ENCODE measurements at regions not wholly inside any gene's neighbourhood (a gene's known extent, or its start where the extent isn't known, plus 50 kb on each side); places are given as distances from the start of the nearest gene placed in this dataset.

DNA sequence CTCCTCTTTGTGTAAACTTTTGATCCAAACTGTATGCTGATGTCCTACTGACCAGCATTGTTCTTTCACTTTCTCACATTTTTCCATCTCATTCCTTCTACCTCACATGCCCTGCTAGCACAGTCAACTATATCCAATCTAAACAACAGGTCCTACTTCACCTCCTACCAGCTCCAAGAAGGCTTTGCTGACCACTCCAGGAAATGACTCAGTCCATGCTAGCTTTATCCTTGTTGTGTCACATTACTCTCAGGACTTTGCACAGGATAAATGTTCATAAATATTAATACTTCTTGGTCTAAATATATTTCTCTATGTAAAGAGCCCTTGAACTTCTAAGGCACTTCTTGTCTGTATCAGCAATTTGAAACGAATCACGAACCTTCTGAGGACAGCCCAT is 64.9 kb upstream of the PCED1B start:
- H3K36me3 ChIP-seq (ENCODE audit: control insufficient read depth, insufficient read depth, low read length): no peaks in the 10 kb centered on the region
- no peak overlapping the region for H3K4me3 ChIP-seq (replicated peaks; ENCODE audit: low read depth, low read length)
- H3K27me3 ChIP-seq (replicated peaks; ENCODE audit: control insufficient read depth, insufficient read depth, low read length): no peaks in the 10 kb centered on the region
- no peak for TF ChIP-seq CTCF (IDR thresholded peaks at IDR 0.05; ENCODE audit: insufficient read depth, low read length, poor library complexity, severe bottlenecking)
- DNase-seq (ENCODE audit: extremely low read depth, insufficient read length): no peak

- Histone ChIP-seq H3K4me3 (replicated peaks; ENCODE audit: low read depth, low read length) (no peak overlapping the region), H3K36me3 (ENCODE audit: control insufficient read depth, insufficient read depth, low read length) (no peaks in the 10 kb centered on the region), H3K27me3 (replicated peaks; ENCODE audit: control insufficient read depth, insufficient read depth, low read length) (no peaks in the 10 kb centered on the region)
- TF ChIP-seq CTCF (IDR thresholded peaks at IDR 0.05; ENCODE audit: insufficient read depth, low read length, poor library complexity, severe bottlenecking): no peak
- no peak for DNase-seq (ENCODE audit: extremely low read depth, insufficient read length)
These were observed 64.0 kb upstream of the PCED1B start for GRCh38 chr12:47015381-47015780.

GRCh38 chr12:47017041-47017713 is 62.2 kb upstream of the PCED1B start:
- no peak for TF ChIP-seq CTCF (IDR thresholded peaks at IDR 0.05; ENCODE audit: insufficient read depth, low read length, poor library complexity, severe bottlenecking)
- no peak overlapping the region for H3K4me3 ChIP-seq (replicated peaks; ENCODE audit: low read depth, low read length)
- no peak for DNase-seq (ENCODE audit: extremely low read depth, insufficient read length)
- no peaks in the 10 kb centered on the region for H3K27me3 ChIP-seq (replicated peaks; ENCODE audit: control insufficient read depth, insufficient read depth, low read length)
- no peaks in the 10 kb centered on the region for H3K36me3 ChIP-seq (ENCODE audit: control insufficient read depth, insufficient read depth, low read length)

DNA sequence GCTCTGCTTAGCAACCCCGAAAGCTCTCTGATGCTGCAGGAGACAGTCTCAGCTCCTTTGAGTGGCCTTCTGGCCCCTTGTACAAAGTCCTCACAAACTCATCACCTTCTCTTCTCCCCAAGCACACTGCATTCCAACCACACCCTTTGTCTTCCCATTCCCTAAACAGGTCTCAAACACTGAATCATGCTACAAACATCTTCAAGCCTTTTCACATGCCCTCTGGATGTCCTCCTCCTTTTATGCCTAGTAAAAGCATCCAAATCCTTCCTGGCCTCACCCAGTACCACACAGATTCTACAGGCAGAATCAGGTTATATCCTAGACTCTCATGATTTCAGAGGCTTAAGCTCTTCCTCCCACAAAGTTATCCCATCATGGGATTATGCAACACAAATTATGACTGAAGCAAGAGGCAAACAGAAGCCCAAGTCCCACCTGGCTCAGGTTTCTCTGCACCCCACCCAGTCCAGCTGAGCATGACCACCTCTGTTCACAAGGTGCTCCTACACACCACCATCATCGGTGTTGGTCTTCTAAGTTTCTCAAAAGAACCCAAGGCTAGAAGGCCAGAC is 61.4 kb upstream of the PCED1B start:
- H3K4me3 ChIP-seq (replicated peaks; ENCODE audit: low read depth, low read length): no peak overlapping the region
- no peak for DNase-seq (ENCODE audit: extremely low read depth, insufficient read length)
- no peak for TF ChIP-seq CTCF (IDR thresholded peaks at IDR 0.05; ENCODE audit: insufficient read depth, low read length, poor library complexity, severe bottlenecking)
- H3K36me3 ChIP-seq (ENCODE audit: control insufficient read depth, insufficient read depth, low read length): no peaks in the 10 kb centered on the region
- H3K27me3 ChIP-seq (replicated peaks; ENCODE audit: control insufficient read depth, insufficient read depth, low read length): no peaks in the 10 kb centered on the region

DNA sequence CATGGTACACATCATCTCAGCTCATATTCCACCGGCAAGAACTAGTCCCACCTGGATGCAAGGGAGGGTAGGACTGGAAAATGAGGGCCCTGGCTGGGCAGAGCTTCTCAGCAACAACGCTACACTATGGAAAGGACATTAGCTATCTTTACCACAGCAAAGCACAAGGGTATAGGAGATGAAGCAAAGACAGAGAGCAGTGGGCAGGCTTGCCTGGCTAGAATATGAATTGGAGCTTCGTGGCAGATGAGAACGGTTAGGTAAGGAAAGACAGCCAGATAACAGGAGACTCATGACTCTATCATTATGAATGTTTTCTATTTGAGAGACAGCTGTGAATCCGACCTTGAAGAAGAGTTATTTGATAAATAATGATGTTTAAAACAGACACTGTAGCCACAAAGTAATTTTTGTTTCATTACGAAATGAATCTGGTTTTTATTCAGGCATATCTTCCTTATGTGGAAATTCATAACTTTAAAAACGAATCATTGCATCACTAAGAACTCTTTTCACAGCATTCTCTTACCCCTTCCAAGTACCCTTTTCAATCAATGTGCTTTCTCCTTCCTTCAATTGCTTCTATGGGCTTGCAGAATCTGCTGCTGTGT is 59.1 kb upstream of the PCED1B start:
- DNase-seq (ENCODE audit: extremely low read depth, insufficient read length): no peak
- Histone ChIP-seq H3K27me3 (replicated peaks; ENCODE audit: control insufficient read depth, insufficient read depth, low read length) (no peaks in the 10 kb centered on the region), H3K4me3 (replicated peaks; ENCODE audit: low read depth, low read length) (no peak overlapping the region), H3K36me3 (ENCODE audit: control insufficient read depth, insufficient read depth, low read length) (no peaks in the 10 kb centered on the region)
- no peak for TF ChIP-seq CTCF (IDR thresholded peaks at IDR 0.05; ENCODE audit: insufficient read depth, low read length, poor library complexity, severe bottlenecking)

All from GM06990 (cell line).